Mesodermal cell (in vitro differentiated cells): ENCODE measurements at regions not wholly inside any gene's neighbourhood (a gene's known extent, or its start where the extent isn't known, plus 50 kb on each side); places are given as distances from the start of the nearest gene placed in this dataset.

Experiments
- H3K27ac ChIP-seq: 2 replicates; pipeline ENCODE4 v1.7.0; 2013; ENCODE audit warnings: mild to moderate bottlenecking, low read depth, low read length, moderate library complexity; ENCODE audit not compliant: severe bottlenecking
- H3K36me3 ChIP-seq: 2 replicates; pipeline ENCODE4 v1.7.1; 2013; ENCODE audit warnings: mild to moderate bottlenecking, low read length, moderate library complexity; ENCODE audit not compliant: control insufficient read depth, insufficient read depth
- H3K4me1 ChIP-seq: one replicate; pipeline ENCODE4 v1.7.1; 2013; ENCODE audit warnings: mild to moderate bottlenecking, low read length; ENCODE audit not compliant: insufficient read depth, control insufficient read depth, poor library complexity, severe bottlenecking
- H3K4me3 ChIP-seq: 2 replicates; pipeline ENCODE4 v1.7.0; 2013; ENCODE audit warnings: low read length, control low read depth, mild to moderate bottlenecking; ENCODE audit not compliant: insufficient read depth, poor library complexity, severe bottlenecking; ENCODE audit errors: extremely low read depth
- H3K9me3 ChIP-seq: 2 replicates; pipeline ENCODE4 v1.7.1; 2013; ENCODE audit warnings: mild to moderate bottlenecking, low read length, moderate library complexity; ENCODE audit not compliant: control insufficient read depth
- WGBS, 2 experiments: methylation state at CpG; one replicate each; pipeline ENCODE4 v1.1.5; 2013; ENCODE audit warnings: missing lambda C conversion rate in 2 of 2; ENCODE audit not compliant: insufficient coverage in 2 of 2; 5-methylcytosine and 5-hydroxymethylcytosine counted together

DNA sequence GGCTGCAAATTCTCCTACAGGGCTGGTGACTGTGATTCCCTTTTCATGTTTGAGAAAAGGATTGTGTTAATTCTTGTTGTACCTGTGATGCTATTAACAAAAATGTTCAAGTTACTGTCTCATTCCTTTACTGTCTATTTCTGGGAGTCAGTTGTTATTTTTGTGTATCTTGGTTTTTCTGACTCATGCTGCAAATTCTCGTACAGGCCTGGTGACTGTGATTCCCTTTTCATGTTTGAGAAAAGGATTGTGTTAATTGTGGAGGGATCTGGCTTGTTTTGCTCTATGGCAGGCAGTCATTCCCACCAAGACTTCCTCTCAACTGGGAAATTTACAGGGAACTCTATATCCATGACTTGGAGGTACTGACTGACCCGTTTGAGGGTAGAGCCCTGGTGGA, 693.4 kb upstream of the INTU start:
- Histone ChIP-seq H3K4me3 (no peak overlapping the region), H3K27ac (peak overlapping the region; percentile 78), H3K9me3 (no peaks in the 10 kb centered on the region), H3K36me3 (no peaks in the 10 kb centered on the region), H3K4me1 (peaks cover 8% of the 10 kb centered on the region)
- WGBS, 2 experiments: 43% methylated on average over 1 of the region's 2 CpGs; no CpG with 5 or more reads in 1 of the 2 experiments

DNA sequence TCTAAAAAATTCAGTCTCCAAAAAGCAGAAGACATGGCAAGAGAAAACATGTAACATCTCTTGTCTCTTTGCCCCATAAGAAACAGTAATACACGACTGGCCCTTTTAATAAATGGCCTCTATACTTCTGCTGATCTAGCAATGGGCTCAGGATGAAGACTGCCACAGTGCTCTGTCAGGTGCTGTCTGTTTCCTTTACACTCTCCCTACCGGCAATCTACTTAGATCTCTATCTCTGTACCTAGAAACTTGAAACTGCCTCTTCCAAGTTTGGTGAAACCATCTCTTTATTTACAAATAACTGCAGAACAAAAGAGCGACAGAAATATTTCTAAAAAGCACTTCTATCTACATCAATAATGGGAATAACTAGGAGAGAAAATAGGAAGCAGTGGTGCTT, 685.2 kb upstream of the INTU start:
- Histone ChIP-seq H3K27ac (no peak overlapping the region), H3K4me1 (no peaks in the 10 kb centered on the region)
- 87 to 90% methylated on average over 1 to 2 of the region's 3 CpGs for WGBS, 2 experiments

DNA sequence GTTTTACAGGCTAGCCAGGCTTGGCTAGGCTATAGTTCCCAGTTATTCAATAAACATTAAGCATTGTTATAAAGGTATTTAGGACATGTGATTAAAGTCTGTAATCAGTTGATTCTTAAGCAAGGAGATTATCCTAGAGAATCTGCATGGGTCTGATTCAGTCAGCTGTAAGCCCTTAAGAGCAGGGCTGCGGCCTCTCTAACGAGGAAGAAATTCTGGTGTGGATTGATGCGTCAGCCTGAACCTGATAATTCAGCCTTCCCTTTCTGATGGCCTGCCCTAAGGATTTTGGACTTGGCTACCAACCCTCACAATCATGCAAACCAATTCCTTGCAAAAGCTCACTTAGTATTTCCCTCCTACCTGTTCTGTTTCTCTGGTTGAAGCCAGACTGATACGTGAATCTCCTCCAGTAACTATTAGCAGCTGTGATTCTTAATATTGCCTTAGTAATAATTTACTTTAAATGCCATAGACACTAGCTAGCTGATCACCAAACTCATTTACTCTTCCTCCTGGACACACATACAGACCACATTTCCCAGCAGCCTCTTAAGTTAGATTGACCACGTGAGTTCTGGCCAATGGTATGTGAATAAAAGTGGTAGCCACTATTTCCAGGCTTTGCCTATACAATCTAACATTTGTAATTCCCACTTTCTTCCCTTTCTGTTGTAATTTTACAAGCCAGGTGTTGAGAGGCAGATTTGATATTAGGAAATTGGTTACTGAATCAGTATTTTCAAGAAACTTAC, 678.0 kb upstream of the INTU start:
- H3K27ac ChIP-seq: no peak overlapping the region
- H3K4me1 ChIP-seq: no peaks in the 10 kb centered on the region
- WGBS, 2 experiments: 92 to 100% methylated on average over 1 to 2 of the region's 5 CpGs
- no peak overlapping the region for H3K4me3 ChIP-seq
- no peaks in the 10 kb centered on the region for H3K36me3 ChIP-seq
- H3K9me3 ChIP-seq: no peaks in the 10 kb centered on the region

More for the DNA sequence above, 685.2 kb upstream of the INTU start:
- H3K9me3 ChIP-seq: no peaks in the 10 kb centered on the region
- no peaks in the 10 kb centered on the region for H3K36me3 ChIP-seq
- H3K4me3 ChIP-seq: no peak overlapping the region

DNA sequence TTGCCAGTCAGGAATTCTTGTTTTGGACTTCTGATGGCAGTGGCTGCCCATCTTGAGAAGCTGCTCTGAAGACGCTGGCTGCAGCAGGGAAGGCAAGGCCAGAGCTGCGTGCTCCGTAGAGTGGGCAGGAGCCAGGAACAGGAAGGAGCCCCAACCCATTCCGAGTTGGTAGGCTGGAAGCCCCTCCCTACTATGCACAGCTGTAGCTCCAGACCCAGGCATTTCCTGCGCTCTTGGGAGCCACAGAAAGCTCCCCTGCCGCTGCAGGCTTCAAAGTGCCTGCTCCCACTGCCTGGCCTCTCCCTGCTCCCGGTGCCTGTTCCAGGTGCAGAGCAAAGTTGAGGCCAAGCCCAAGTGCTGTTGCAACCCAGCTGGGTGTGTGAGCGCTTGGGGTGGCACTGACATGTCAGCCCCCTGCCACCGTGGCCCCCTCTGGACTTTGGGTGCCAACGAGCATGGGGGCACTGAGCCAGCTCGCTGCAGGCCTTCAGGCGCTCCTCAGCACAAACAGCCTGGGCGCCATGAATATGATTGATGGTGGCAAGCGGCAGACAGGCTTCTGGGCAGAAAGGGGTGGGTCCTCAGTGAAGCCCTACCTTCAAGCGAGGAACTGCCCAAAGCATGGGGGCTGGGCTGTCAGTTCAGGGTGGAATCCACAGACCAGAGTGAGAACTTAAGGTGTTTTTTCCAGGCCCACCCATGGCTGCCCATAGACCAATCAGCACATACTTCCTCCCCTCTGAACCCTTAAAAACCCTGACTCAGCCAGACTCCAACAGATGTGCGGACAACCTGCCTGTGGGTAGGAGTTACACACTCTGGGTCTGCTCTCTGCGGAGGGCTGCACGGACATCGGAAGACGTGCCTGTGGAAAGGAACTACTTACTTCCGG, 677.2 kb upstream of the INTU start:
- Histone ChIP-seq H3K36me3 (no peaks in the 10 kb centered on the region), H3K9me3 (no peaks in the 10 kb centered on the region), H3K4me1 (no peaks in the 10 kb centered on the region), H3K4me3 (no peak overlapping the region), H3K27ac (no peak overlapping the region)
- WGBS, 2 experiments: 95% methylated on average over 19 to 21 of the region's 21 CpGs

DNA sequence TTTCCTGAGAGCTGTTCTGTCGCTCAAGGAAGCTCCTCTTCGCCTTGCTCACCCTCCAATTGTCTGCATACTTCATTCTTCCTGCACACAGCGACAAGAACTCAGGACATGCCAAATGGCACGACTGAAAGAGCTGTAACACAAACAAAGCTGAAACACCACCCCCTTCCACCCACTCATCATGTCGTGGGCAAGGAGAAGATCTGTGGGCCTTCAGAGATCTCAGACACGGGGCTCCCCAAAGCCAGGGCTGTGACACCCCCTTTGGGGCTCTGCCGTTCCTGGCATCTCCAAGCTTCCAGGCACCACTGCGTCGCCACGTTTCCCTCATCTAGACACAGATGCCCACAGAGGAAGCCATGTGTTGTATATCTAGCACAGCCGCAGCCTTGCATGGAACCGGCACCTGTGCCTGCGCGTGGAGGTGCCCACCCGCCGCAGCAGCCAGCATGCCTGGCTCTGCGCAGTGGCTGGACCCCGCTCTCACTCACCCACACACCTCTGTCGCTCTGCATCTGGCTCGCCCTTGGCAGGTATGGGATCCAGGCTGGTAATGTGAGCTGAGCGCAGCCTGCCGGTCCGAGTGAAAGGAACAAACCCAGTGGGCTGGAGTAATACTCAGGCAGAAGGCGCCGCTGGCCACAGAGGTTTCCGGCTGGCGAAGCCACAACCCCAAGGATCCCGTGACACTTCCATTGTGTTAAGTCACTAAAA, 676.4 kb upstream of the INTU start:
- Histone ChIP-seq H3K36me3 (no peaks in the 10 kb centered on the region), H3K4me1 (no peaks in the 10 kb centered on the region), H3K9me3 (no peaks in the 10 kb centered on the region), H3K4me3 (no peak overlapping the region), H3K27ac (no peak overlapping the region)
- 98% methylated on average over 18 to 21 of the region's 28 CpGs for WGBS, 2 experiments

DNA sequence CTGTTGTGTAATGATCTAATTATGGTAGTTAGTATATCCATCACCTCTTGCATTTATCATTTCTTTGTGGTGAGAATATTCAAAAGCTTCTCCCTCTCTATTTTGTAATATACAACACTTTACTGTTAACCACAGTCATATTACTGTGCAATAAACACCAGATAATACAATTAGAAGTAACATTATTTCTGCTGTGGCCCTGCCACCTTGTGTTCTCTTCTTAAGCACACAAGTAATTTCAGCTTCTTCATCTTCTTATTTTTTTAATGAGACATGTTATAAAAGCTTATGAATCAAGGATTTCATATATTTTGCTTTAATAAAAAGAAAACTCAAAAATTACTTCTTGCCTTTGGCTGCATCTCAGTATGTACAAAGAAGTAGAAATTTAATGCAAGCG, 675.2 kb upstream of the INTU start:
- Histone ChIP-seq H3K4me1 (no peaks in the 10 kb centered on the region), H3K9me3 (no peaks in the 10 kb centered on the region), H3K27ac (no peak overlapping the region), H3K4me3 (no peak overlapping the region), H3K36me3 (no peaks in the 10 kb centered on the region)
- no CpG with 5 or more reads among the region's 1 CpG for WGBS, 2 experiments

DNA sequence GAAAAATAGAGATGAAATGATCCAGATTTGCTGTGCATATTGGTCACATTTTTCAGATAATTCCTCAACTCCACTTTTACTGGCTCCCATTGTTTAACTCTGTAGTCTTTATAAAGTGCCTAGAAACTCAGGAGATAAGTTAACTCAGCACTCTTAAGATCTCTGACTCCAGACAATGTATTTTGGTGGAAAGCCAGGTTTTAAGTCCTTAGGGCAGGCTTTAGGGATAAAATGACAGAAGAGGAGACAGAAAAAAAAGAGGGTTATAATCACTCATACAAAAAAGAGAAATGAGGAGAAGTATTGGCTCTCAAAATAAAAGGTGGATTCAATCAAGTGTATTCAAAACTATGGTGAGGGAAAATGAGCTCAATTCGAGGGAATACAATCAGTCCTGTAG, 674.8 kb upstream of the INTU start:
- Histone ChIP-seq H3K36me3 (no peaks in the 10 kb centered on the region), H3K27ac (no peak overlapping the region), H3K4me3 (no peak overlapping the region), H3K4me1 (no peaks in the 10 kb centered on the region), H3K9me3 (no peaks in the 10 kb centered on the region)
- WGBS, 2 experiments: no CpG with 5 or more reads among the region's 1 CpG

DNA sequence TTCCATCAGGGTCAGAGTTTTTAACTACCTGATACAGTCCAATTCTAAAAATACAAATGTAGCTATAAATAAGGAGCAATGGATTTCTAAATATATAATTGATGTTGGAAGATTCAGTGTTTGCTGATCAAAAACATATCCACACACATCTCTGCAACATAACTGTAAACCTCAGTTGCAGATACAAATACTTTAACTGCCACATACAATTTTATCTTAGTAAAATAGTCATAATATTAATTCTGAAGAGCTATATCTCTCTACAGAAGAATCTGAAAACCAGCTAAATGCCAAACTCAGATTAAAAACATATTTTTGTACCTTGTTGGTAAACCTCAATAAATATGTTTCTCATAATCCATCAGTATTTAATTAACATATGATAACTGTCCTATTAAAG, 674.3 kb upstream of the INTU start:
- no peak overlapping the region for H3K4me3 ChIP-seq
- H3K9me3 ChIP-seq: no peaks in the 10 kb centered on the region
- no peaks in the 10 kb centered on the region for H3K36me3 ChIP-seq
- H3K4me1 ChIP-seq: no peaks in the 10 kb centered on the region
- no peak overlapping the region for H3K27ac ChIP-seq

DNA sequence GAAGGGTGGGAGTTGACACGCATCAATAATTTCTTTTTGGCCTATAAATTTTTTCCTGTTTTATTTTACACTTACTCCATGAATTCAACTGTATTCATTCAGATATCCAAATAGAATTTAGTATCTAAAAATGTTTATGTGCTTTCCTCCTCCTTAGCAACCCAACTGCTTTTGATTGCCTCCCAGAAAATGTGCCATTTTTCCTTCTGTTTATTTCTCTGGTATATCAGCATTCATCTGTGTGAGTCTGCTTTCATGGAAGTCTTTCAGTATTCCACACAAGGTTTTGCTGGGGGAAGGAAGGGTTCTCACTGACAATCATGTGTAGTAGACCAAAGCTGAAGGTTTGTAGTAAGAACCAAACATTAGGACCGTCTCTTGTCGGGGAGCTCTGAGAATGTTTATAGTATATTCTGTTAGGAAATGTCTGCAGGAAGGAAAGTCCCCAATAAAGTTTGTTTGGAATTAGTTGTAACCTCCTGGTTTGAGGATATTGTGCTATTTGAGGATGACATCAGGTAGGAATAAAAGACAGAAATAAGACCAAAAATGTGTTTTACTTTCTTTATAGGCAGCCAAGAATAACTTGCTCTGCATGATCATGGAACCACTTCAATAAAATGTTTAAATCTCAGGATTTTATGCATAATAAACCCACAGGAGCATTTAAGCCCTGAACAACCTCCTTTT, 673.6 kb upstream of the INTU start:
- Histone ChIP-seq H3K36me3 (no peaks in the 10 kb centered on the region), H3K4me1 (no peaks in the 10 kb centered on the region), H3K27ac (no peak overlapping the region), H3K9me3 (no peaks in the 10 kb centered on the region), H3K4me3 (no peak overlapping the region)
- WGBS, 2 experiments: 91 to 96% methylated on average over 2 of the region's 3 CpGs

DNA sequence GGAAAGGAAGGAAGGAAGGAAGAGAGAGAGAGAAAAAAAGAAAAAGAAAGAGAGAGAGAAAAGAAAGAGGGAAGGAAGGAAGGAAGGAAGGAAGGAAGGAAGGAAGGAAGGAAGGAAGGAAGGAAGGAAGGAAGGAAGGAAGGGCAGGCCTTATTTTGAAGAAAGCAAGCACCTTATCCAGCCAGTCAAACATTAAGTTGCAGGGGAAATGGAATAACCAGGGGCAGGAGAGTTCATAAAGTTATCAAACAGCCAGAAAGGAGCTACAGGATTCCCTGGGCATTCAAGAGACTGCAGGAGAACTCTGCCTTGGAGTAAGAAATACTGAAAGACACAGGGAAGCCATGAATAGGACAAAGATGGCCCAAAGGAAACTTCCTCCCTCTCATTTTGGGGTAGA, 672.0 kb upstream of the INTU start:
- Histone ChIP-seq H3K4me3 (no peak overlapping the region), H3K9me3 (no peaks in the 10 kb centered on the region), H3K4me1 (no peaks in the 10 kb centered on the region), H3K36me3 (no peaks in the 10 kb centered on the region), H3K27ac (no peak overlapping the region)
